ENCODE measurements at regions not wholly inside any gene's neighbourhood (a gene's known extent, or its start where the extent isn't known, plus 50 kb on each side); places are given as distances from the start of the nearest gene placed in this dataset.

DNA sequence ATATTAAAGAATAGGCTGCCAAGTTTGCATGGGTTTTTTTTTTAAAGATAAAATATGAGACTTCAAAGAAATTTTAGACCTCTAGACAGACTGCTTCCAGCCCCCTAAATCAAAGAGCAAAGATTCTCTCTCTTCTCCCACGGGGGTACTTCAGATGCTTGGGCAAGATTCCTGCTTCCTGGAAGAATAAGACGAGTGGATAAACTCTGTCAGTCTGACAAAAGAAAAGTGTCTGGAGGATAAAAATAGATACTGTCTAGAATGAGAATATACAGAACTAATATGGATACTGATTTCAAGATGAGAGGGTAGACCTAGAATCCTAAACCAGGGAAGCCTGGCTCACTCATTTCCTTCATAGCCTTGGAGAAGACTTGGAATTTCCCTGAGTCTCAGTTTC lies 435.1 kb downstream of the FOXO1 start:
- peak overlapping the region; percentile 42 for H3K27ac ChIP-seq (ENCODE audit: low read depth, low read length)
- H3K27me3 ChIP-seq (ENCODE audit: control insufficient read depth in 5 of 5, insufficient read depth in 4 of 5, low read length in 5 of 5), result no peaks in the 10 kb centered on the region
- H3K4me3 ChIP-seq (ENCODE audit: low read depth in 1 of 5, low read length in 5 of 5), result no peak overlapping the region
- H3K4me1 ChIP-seq (ENCODE audit: control insufficient read depth in 5 of 5, insufficient read depth in 5 of 5, low read length in 5 of 5), result peaks cover 2 to 46% (median 34%) of the 10 kb centered on the region in 5 donors
- H3K9me3 ChIP-seq (ENCODE audit: control insufficient read depth in 5 of 5, low read length in 5 of 5), result no peaks in the 10 kb centered on the region
- H3K9ac ChIP-seq (ENCODE audit: low read length in 5 of 5), result no peak overlapping the region
- no peaks in the 10 kb centered on the region for H3K36me3 ChIP-seq (ENCODE audit: control insufficient read depth in 5 of 5, insufficient read depth in 5 of 5, low read length in 5 of 5)

- Histone ChIP-seq H3K27ac (ENCODE audit: low read depth, low read length) (peak overlapping the region; percentile 42), H3K9ac (ENCODE audit: low read length in 5 of 5) (no peak overlapping the region), H3K4me3 (ENCODE audit: low read depth in 1 of 5, low read length in 5 of 5) (no peak overlapping the region), H3K36me3 (ENCODE audit: control insufficient read depth in 5 of 5, insufficient read depth in 5 of 5, low read length in 5 of 5) (no peaks in the 10 kb centered on the region), H3K9me3 (ENCODE audit: control insufficient read depth in 5 of 5, low read length in 5 of 5) (no peaks in the 10 kb centered on the region), H3K27me3 (ENCODE audit: control insufficient read depth in 5 of 5, insufficient read depth in 4 of 5, low read length in 5 of 5) (no peaks in the 10 kb centered on the region), H3K4me1 (ENCODE audit: control insufficient read depth in 5 of 5, insufficient read depth in 5 of 5, low read length in 5 of 5) (peaks cover 2 to 51% (median 34%) of the 10 kb centered on the region in 5 donors)
Observed at GRCh38 chr13:40231751-40232150, 434.7 kb downstream of the FOXO1 start.

DNA sequence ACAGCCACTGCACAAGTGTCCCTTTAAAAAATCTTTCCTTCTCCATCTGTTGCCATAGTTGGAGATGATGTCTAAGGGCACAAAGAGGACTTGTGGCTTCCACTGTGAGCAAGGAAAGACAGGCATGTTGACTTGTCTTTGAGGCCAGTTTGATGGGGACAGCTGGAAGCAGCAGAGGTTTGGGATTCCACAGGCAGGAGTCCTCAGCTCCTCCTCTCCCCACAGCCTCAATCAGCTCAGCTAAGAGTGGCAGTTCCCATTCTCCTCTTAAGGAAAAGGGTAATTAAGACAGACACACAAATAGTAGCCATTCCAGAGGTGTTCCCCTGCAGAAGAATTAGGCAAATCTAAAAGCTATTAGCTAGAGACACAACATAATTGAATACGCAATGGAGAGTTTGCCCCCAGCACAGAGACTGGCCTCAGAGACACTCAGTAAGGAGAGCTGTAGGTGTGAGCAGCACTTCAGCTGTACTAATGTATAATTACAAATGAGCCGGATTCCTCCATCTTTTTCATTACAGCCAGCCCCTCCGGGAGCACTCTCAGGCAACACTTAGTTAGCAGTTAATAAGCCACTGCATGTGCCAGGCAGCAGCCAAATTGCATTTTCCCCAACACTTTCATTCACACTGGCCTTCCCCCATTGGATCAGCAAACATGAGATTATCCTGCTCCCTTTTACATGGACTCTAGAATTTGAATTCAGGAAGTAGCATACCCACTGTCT lies 434.0 kb downstream of the FOXO1 start:
- Histone ChIP-seq H3K9me3 (ENCODE audit: control insufficient read depth in 5 of 5, low read length in 5 of 5) (no peaks in the 10 kb centered on the region), H3K27me3 (ENCODE audit: control insufficient read depth in 5 of 5, insufficient read depth in 4 of 5, low read length in 5 of 5) (no peaks in the 10 kb centered on the region), H3K27ac (ENCODE audit: low read depth, low read length) (peak overlapping the region; percentile 95), H3K4me1 (ENCODE audit: control insufficient read depth in 5 of 5, insufficient read depth in 5 of 5, low read length in 5 of 5) (peaks cover 2 to 58% (median 38%) of the 10 kb centered on the region in 5 donors), H3K4me3 (ENCODE audit: low read depth in 1 of 5, low read length in 5 of 5) (no peak overlapping the region), H3K36me3 (ENCODE audit: control insufficient read depth in 5 of 5, insufficient read depth in 5 of 5, low read length in 5 of 5) (no peaks in the 10 kb centered on the region), H3K9ac (ENCODE audit: low read length in 5 of 5) (no peak overlapping the region)

- H3K4me3 ChIP-seq (ENCODE audit: low read depth in 1 of 5, low read length in 5 of 5), result no peak overlapping the region
- no peaks in the 10 kb centered on the region for H3K9me3 ChIP-seq (ENCODE audit: control insufficient read depth in 5 of 5, low read length in 5 of 5)
- no peaks in the 10 kb centered on the region for H3K27me3 ChIP-seq (ENCODE audit: control insufficient read depth in 5 of 5, insufficient read depth in 4 of 5, low read length in 5 of 5)
- H3K27ac ChIP-seq (ENCODE audit: low read depth, low read length), result peak overlapping the region; percentile 95
- H3K36me3 ChIP-seq (ENCODE audit: control insufficient read depth in 5 of 5, insufficient read depth in 5 of 5, low read length in 5 of 5), result no peaks in the 10 kb centered on the region
- H3K9ac ChIP-seq (ENCODE audit: low read length in 5 of 5), result peak overlapping the region in 1 of 5 donors; percentile 16
- peaks cover 2 to 58% (median 40%) of the 10 kb centered on the region in 5 donors for H3K4me1 ChIP-seq (ENCODE audit: control insufficient read depth in 5 of 5, insufficient read depth in 5 of 5, low read length in 5 of 5)
Observed at GRCh38 chr13:40233731-40234195, 432.7 kb downstream of the FOXO1 start.

GRCh38 chr13:40235160-40235796 lies 431.2 kb downstream of the FOXO1 start:
- H3K9me3 ChIP-seq (ENCODE audit: control insufficient read depth in 5 of 5, low read length in 5 of 5), result no peaks in the 10 kb centered on the region
- H3K9ac ChIP-seq (ENCODE audit: low read length in 5 of 5), result no peak overlapping the region
- H3K27me3 ChIP-seq (ENCODE audit: control insufficient read depth in 5 of 5, insufficient read depth in 4 of 5, low read length in 5 of 5), result no peaks in the 10 kb centered on the region
- H3K27ac ChIP-seq (ENCODE audit: low read depth, low read length), result peak overlapping the region; percentile 95
- no peaks in the 10 kb centered on the region for H3K36me3 ChIP-seq (ENCODE audit: control insufficient read depth in 5 of 5, insufficient read depth in 5 of 5, low read length in 5 of 5)
- H3K4me1 ChIP-seq (ENCODE audit: control insufficient read depth in 5 of 5, insufficient read depth in 5 of 5, low read length in 5 of 5), result peaks cover 2 to 58% (median 40%) of the 10 kb centered on the region in 5 donors
- H3K4me3 ChIP-seq (ENCODE audit: low read depth in 1 of 5, low read length in 5 of 5), result no peak overlapping the region

DNA sequence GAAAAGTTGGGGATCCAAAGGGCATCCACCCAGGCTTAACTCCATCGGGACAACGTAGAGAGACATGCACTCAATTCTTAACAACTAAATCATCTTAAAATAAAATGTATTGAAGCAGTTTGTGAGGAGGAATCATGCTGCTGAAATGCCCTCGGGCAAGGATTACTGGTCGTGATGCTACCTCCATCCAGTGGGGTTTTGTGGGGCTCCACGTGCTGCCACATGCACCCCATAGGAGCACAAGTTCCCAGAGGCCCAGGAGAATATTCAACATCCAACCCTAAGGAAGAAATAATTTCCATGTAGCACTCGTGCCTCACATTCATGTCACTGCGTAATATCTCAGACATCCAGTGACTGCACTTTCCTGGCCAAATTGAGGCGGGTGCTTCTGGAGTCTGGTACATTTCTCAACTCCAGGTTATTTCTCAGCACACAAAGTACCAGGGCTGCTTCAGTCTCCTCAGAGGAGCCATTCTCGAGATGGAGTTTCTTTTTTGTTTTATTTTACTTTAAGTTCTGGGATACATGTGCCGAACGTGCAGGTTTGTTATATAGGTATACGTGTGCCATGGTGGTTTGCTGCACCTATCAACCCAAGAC lies 429.8 kb downstream of the FOXO1 start:
- Histone ChIP-seq H3K9ac (ENCODE audit: low read length in 5 of 5) (peak overlapping the region in 3 of 5 donors; percentile 34 to 66 (median 35)), H3K27ac (ENCODE audit: low read depth, low read length) (peak overlapping the region; percentile 95), H3K36me3 (ENCODE audit: control insufficient read depth in 5 of 5, insufficient read depth in 5 of 5, low read length in 5 of 5) (no peaks in the 10 kb centered on the region), H3K4me1 (ENCODE audit: control insufficient read depth in 5 of 5, insufficient read depth in 5 of 5, low read length in 5 of 5) (peaks cover 2 to 46% (median 30%) of the 10 kb centered on the region in 5 donors), H3K4me3 (ENCODE audit: low read depth in 1 of 5, low read length in 5 of 5) (peak overlapping the region in 1 of 5 donors; percentile 42), H3K9me3 (ENCODE audit: control insufficient read depth in 5 of 5, low read length in 5 of 5) (no peaks in the 10 kb centered on the region), H3K27me3 (ENCODE audit: control insufficient read depth in 5 of 5, insufficient read depth in 4 of 5, low read length in 5 of 5) (no peaks in the 10 kb centered on the region)

DNA sequence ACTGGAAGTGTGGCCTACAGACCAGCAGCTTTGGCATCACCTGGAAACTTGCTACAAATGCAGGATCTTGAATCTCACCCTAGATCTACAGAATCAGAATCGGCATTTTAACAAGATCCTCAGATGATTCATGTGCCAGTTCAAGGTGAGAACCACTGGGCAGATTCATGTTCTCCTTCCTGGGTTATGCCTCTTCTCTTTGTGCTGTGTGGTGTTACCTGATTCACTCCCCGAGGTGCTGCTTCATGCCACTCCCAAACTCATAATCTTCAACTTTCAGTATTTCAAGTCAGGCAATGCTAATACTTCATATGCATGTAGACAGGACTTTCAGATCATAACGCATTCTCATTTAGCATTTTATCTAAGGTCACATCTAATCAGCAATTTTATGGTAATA lies 427.7 kb downstream of the FOXO1 start:
- Histone ChIP-seq H3K9ac (ENCODE audit: low read length in 5 of 5) (no peak overlapping the region), H3K36me3 (ENCODE audit: control insufficient read depth in 5 of 5, insufficient read depth in 5 of 5, low read length in 5 of 5) (no peaks in the 10 kb centered on the region), H3K27me3 (ENCODE audit: control insufficient read depth in 5 of 5, insufficient read depth in 4 of 5, low read length in 5 of 5) (no peaks in the 10 kb centered on the region), H3K4me1 (ENCODE audit: control insufficient read depth in 5 of 5, insufficient read depth in 5 of 5, low read length in 5 of 5) (peaks cover 2 to 28% (median 26%) of the 10 kb centered on the region in 5 donors), H3K9me3 (ENCODE audit: control insufficient read depth in 5 of 5, low read length in 5 of 5) (no peaks in the 10 kb centered on the region), H3K27ac (ENCODE audit: low read depth, low read length) (no peak overlapping the region), H3K4me3 (ENCODE audit: low read depth in 1 of 5, low read length in 5 of 5) (no peak overlapping the region)

DNA sequence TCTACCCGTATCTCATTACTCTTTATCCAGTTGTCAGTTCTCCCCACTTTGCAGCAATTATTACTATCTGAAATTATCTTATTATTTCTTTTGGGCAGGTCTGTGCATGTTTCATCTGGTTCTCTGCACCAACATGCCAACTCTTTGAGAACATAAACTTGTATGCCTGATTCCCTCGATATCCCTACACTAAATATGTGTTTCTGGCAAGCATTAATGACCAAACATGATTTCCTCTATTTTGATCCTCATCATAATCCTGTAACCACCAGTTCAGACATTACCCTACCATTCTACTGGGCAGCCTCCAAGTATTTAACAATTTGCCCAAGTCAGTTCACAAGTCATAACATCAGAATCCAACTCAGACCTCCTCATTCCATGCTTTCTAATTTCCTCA lies 426.1 kb downstream of the FOXO1 start:
- H3K27ac ChIP-seq (ENCODE audit: low read depth, low read length), result no peak overlapping the region
- no peaks in the 10 kb centered on the region for H3K36me3 ChIP-seq (ENCODE audit: control insufficient read depth in 5 of 5, insufficient read depth in 5 of 5, low read length in 5 of 5)
- no peaks in the 10 kb centered on the region for H3K27me3 ChIP-seq (ENCODE audit: control insufficient read depth in 5 of 5, insufficient read depth in 4 of 5, low read length in 5 of 5)
- H3K4me1 ChIP-seq (ENCODE audit: control insufficient read depth in 5 of 5, insufficient read depth in 5 of 5, low read length in 5 of 5), result peaks cover 0 to 17% (median 12%) of the 10 kb centered on the region in 5 donors
- H3K9ac ChIP-seq (ENCODE audit: low read length in 5 of 5), result no peak overlapping the region
- no peak overlapping the region for H3K4me3 ChIP-seq (ENCODE audit: low read depth in 1 of 5, low read length in 5 of 5)
- H3K9me3 ChIP-seq (ENCODE audit: control insufficient read depth in 5 of 5, low read length in 5 of 5), result no peaks in the 10 kb centered on the region

- Histone ChIP-seq H3K36me3 (ENCODE audit: control insufficient read depth in 5 of 5, insufficient read depth in 5 of 5, low read length in 5 of 5) (no peaks in the 10 kb centered on the region), H3K27ac (ENCODE audit: low read depth, low read length) (no peak overlapping the region), H3K4me1 (ENCODE audit: control insufficient read depth in 5 of 5, insufficient read depth in 5 of 5, low read length in 5 of 5) (peaks cover 0 to 11% (median 4%) of the 10 kb centered on the region in 5 donors), H3K27me3 (ENCODE audit: control insufficient read depth in 5 of 5, insufficient read depth in 4 of 5, low read length in 5 of 5) (no peaks in the 10 kb centered on the region), H3K4me3 (ENCODE audit: low read depth in 1 of 5, low read length in 5 of 5) (no peak overlapping the region), H3K9me3 (ENCODE audit: control insufficient read depth in 5 of 5, low read length in 5 of 5) (no peaks in the 10 kb centered on the region), H3K9ac (ENCODE audit: low read length in 5 of 5) (no peak overlapping the region)
Observed at GRCh38 chr13:40241125-40241798, 425.2 kb downstream of the FOXO1 start.

All from subcutaneous abdominal adipose tissue (tissue), 5 donors.